SK-N-SH (cell line): ENCODE measurements at regions not wholly inside any gene's neighbourhood (a gene's known extent, or its start where the extent isn't known, plus 50 kb on each side); places are given as distances from the start of the nearest gene placed in this dataset.

Source experiments
- CTCF ChIA-PET: fragments of 300-600, 350-600 bp; formaldehyde crosslinking; extraction: SDS; loops from one replicate; lab custom pipeline; 2021; lab: Yijun Ruan, JAX
- POLR2A ChIA-PET: fragments of 350-600 bp; sonication (Branson Sonifier 250); formaldehyde crosslinking; extraction: SDS; loops from one replicate; lab custom pipeline; 2020; ENCODE audit warnings: antibody characterized with exemption, inconsistent platforms; lab: Yijun Ruan, JAX
- DNase-seq: peaks from one replicate; pipeline ENCODE4 v3.0.0; 2012
- H2AFZ ChIP-seq: fragments of 200-600 bp; sonication (generic); 2 replicates; pipeline ENCODE4 v1.8.1; 2016; ENCODE audit warnings: antibody characterized with exemption, mild to moderate bottlenecking, low read depth
- H3F3A ChIP-seq: fragments of 200-600 bp; sonication (generic); replicated peaks from 2 replicates; pipeline ENCODE3; 2016; ENCODE audit warnings: antibody characterized with exemption, mild to moderate bottlenecking; ENCODE audit not compliant: insufficient read depth
- H3K27ac ChIP-seq, 2 experiments: fragments of 200-500 bp in 1 of 2; fragments of 200-600 bp in 1 of 2; sonication (Bioruptor generic) in 1 of 2; sonication (generic), shearing (Covaris generic) in 1 of 2; 2 replicates each; pipeline versions ENCODE4 v1.5.1 to v1.6.1; 2014 to 2016; ENCODE audit warnings: low read depth in 2 of 2, inconsistent platforms in 1 of 2, low read length in 1 of 2, mild to moderate bottlenecking in 1 of 2, mixed read lengths in 1 of 2
- H3K27me3 ChIP-seq: fragments of 200-600 bp; sonication (generic), shearing (Covaris generic); 2 replicates; pipeline ENCODE4 v1.6.1; 2016; ENCODE audit warnings: mixed run types; ENCODE audit not compliant: insufficient read depth
- H3K36me3 ChIP-seq, 2 experiments: fragments of 200-500 bp in 1 of 2; fragments of 200-600 bp in 1 of 2; sonication (Bioruptor generic) in 1 of 2; sonication (generic) in 1 of 2; replicated peaks in 1 of 2; 2 replicates each; pipeline versions ENCODE3 to v1.5.1; 2014 to 2016; ENCODE audit warnings: low read length in 1 of 2, mild to moderate bottlenecking in 1 of 2; ENCODE audit not compliant: insufficient read depth in 2 of 2, control insufficient read depth in 1 of 2
- H3K4me1 ChIP-seq, 2 experiments: fragments of 200-500 bp in 1 of 2; fragments of 200-600 bp in 1 of 2; sonication (Bioruptor generic) in 1 of 2; sonication (generic), shearing (Covaris generic) in 1 of 2; 2 replicates each; pipeline versions ENCODE4 v1.5.1 to v1.6.1; 2014 to 2016; ENCODE audit warnings: low read depth in 1 of 2, low read length in 1 of 2, mixed run types in 1 of 2; ENCODE audit not compliant: insufficient read depth in 2 of 2, control insufficient read depth in 1 of 2
- H3K4me2 ChIP-seq: fragments of 200-600 bp; sonication (generic), shearing (Covaris generic); 2 replicates; pipeline ENCODE4 v1.6.1; 2017; ENCODE audit warnings: mixed run types
- H3K4me3 ChIP-seq, 2 experiments: fragments of 200-500 bp in 1 of 2; fragments of 200-600 bp in 1 of 2; sonication (Bioruptor generic) in 1 of 2; sonication (generic), shearing (Covaris generic) in 1 of 2; 2 replicates each; pipeline versions ENCODE4 v1.5.1 to v1.8.1; 2014 to 2016; ENCODE audit warnings: low read depth in 2 of 2, inconsistent platforms in 1 of 2, low read length in 1 of 2, mild to moderate bottlenecking in 1 of 2, mixed read lengths in 1 of 2, moderate library complexity in 1 of 2
- H3K79me2 ChIP-seq: fragments of 200-600 bp; sonication (generic); 2 replicates; pipeline ENCODE4 v1.8.1; 2017; ENCODE audit warnings: mild to moderate bottlenecking; ENCODE audit not compliant: insufficient read depth
- H3K9ac ChIP-seq: fragments of 200-600 bp; sonication (generic); 2 replicates; pipeline ENCODE4 v1.6.1; 2017; ENCODE audit warnings: mixed run types
- H3K9me2 ChIP-seq: fragments of 200-600 bp; sonication (generic); 2 replicates; pipeline ENCODE4 v1.6.1; 2017; ENCODE audit warnings: mixed run types
- H3K9me3 ChIP-seq: fragments of 200-600 bp; sonication (generic); 2 replicates; pipeline ENCODE4 v1.6.1; 2017; ENCODE audit warnings: mixed run types, mild to moderate bottlenecking, moderate library complexity
- H4K20me1 ChIP-seq: fragments of 200-600 bp; sonication (generic); 2 replicates; pipeline ENCODE4 v1.6.1; 2017; ENCODE audit warnings: mild to moderate bottlenecking, mixed run types; ENCODE audit not compliant: insufficient read depth
- CTCF ChIP-seq: fragments of 200-600 bp; sonication (generic); IDR thresholded peaks from 2 replicates; pipeline ENCODE4 v1.6.1; 2017; ENCODE audit warnings: antibody characterized with exemption, mild to moderate bottlenecking, moderate library complexity
- EP300 ChIP-seq, 2 experiments: IDR thresholded peaks; 2 replicates each; pipeline versions ENCODE4 v1.4.0 to v1.6.1; 2012; ENCODE audit warnings: borderline replicate concordance in 1 of 2, low read depth in 1 of 2, low read length in 1 of 2
- EZH2phosphoT487 ChIP-seq: fragments of 200-600 bp; sonication (generic); IDR thresholded peaks from 2 replicates; pipeline ENCODE4 v1.6.1; 2017; ENCODE audit warnings: low read depth, mixed run types, mild to moderate bottlenecking, antibody characterized with exemption, moderate library complexity, borderline replicate concordance
- GABPA ChIP-seq: IDR thresholded peaks from 2 replicates; pipeline ENCODE4 v1.4.0; 2012; ENCODE audit warnings: low read depth, mild to moderate bottlenecking
- GATA2 ChIP-seq: sonication (generic); formaldehyde crosslinking; IDR thresholded peaks from 2 replicates; pipeline ENCODE4 v1.5.0; 2020; ENCODE audit warnings: mild to moderate bottlenecking, missing genetic modification reagents
- JUND ChIP-seq: IDR thresholded peaks from 2 replicates; pipeline ENCODE4 v1.4.0; 2012
- NFIC ChIP-seq: IDR thresholded peaks from 2 replicates; pipeline ENCODE4 v1.4.0; 2012; ENCODE audit warnings: borderline replicate concordance
- NRF1 ChIP-seq: IDR thresholded peaks from 2 replicates; pipeline ENCODE4 v1.6.1; 2012; ENCODE audit warnings: low read depth, mild to moderate bottlenecking, low read length
- PBX3 ChIP-seq: IDR thresholded peaks from 2 replicates; pipeline ENCODE4; 2012
- POLR2AphosphoS5 ChIP-seq: IDR thresholded peaks from 2 replicates; pipeline ENCODE4 v1.6.1; 2012; ENCODE audit warnings: low read depth, low read length
- RAD21 ChIP-seq: IDR thresholded peaks from 2 replicates; pipeline ENCODE4 v1.6.1; 2012; ENCODE audit warnings: mild to moderate bottlenecking, low read length
- REST ChIP-seq: IDR thresholded peaks from 2 replicates; pipeline ENCODE4 v1.6.1; 2012; ENCODE audit warnings: mild to moderate bottlenecking, low read depth, low read length, moderate library complexity
- RFX5 ChIP-seq: IDR thresholded peaks from 2 replicates; pipeline ENCODE4 v1.6.1; 2012; ENCODE audit warnings: mild to moderate bottlenecking, improper control_type of control experiment, low read length
- SIN3A ChIP-seq: IDR thresholded peaks from 2 replicates; pipeline ENCODE4 v1.6.1; 2012; ENCODE audit warnings: low read depth, mild to moderate bottlenecking, low read length, moderate library complexity, borderline replicate concordance
- SMC3 ChIP-seq: IDR thresholded peaks from 2 replicates; pipeline ENCODE4 v1.6.1; 2012; ENCODE audit warnings: low read depth, low read length, improper control_type of control experiment
- TCF12 ChIP-seq: IDR thresholded peaks from 2 replicates; pipeline ENCODE4 v1.4.0; 2012
- WGBS: methylation state at CpG from one replicate; pipeline ENCODE4 v1.1.6; 2017; ENCODE audit warnings: low lambda C conversion rate; 5-methylcytosine and 5-hydroxymethylcytosine counted together
- TF ChIP-seq, protein P1 (sequence below): fragments of 150-350 bp; IDR thresholded peaks from 2 replicates; pipeline ENCODE4 v1.6.1; 2016; ENCODE audit warnings: mild to moderate bottlenecking, low read depth, low read length
- TF ChIP-seq, protein P2 (sequence below): IDR thresholded peaks from 2 replicates; pipeline ENCODE4 v1.4.0; 2012; ENCODE audit warnings: low read depth, borderline replicate concordance

DNA sequence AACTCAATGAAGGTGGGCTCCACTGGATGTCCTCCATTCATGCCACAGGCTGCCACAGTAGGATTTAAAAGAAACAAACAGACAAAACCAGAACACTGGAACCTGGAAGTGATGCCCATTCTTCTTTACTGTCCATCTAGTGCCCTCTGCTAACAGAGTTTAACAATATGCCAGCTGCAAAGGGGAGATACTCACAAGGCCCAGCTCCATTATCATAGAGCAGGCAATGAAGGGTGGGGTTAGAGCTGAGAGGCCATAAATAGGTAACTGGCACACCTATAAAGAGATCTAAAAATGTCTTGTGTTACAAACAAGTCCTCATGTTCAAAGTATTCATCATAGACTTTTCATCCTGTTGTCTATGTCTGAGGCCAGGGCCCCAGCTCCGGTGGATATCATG lies 75.6 kb downstream of the SOD2 start:
- Histone ChIP-seq H4K20me1 (no peaks in the 10 kb centered on the region), H3K9ac (no peak overlapping the region), H3K9me2 (no peaks in the 10 kb centered on the region), H3K4me2 (no peak overlapping the region), H3K4me1 (no peaks in the 10 kb centered on the region), H3K9me3 (no peaks in the 10 kb centered on the region), H2AFZ (no peak overlapping the region), H3K79me2 (no peaks in the 10 kb centered on the region), H3F3A (no peaks in the 10 kb centered on the region), H3K27ac (no peak overlapping the region), H3K36me3 (no peaks in the 10 kb centered on the region), H3K27me3 (no peaks in the 10 kb centered on the region), H3K4me3 (no peak overlapping the region)
- POLR2A ChIA-PET = no interaction called here
- CTCF ChIA-PET = interaction anchor here (0.7 to 1.4 kb wide), 2 partner anchors 16 to 296 kb away, joined by 3 read pairs; no protein-coding TSS in a partner anchor
- DNase-seq = no peak
- TF ChIP-seq, protein P1, sequence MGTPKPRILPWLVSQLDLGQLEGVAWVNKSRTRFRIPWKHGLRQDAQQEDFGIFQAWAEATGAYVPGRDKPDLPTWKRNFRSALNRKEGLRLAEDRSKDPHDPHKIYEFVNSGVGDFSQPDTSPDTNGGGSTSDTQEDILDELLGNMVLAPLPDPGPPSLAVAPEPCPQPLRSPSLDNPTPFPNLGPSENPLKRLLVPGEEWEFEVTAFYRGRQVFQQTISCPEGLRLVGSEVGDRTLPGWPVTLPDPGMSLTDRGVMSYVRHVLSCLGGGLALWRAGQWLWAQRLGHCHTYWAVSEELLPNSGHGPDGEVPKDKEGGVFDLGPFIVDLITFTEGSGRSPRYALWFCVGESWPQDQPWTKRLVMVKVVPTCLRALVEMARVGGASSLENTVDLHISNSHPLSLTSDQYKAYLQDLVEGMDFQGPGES = no peak
- TF ChIP-seq NRF1 (no peak), REST (no peak), EZH2phosphoT487 (no peak), POLR2AphosphoS5 (no peak), JUND (no peak), RAD21 (no peak), NFIC (no peak), SMC3 (no peak), GATA2 (no peak), CTCF (no peak), RFX5 (no peak), EP300 (IDR thresholded peaks at IDR 0.05; ENCODE audit: borderline replicate concordance in 1 of 2, low read depth in 1 of 2, low read length in 1 of 2) (no peak), PBX3 (no peak), SIN3A (no peak), GABPA (no peak), TCF12 (no peak)
- TF ChIP-seq, protein P2, sequence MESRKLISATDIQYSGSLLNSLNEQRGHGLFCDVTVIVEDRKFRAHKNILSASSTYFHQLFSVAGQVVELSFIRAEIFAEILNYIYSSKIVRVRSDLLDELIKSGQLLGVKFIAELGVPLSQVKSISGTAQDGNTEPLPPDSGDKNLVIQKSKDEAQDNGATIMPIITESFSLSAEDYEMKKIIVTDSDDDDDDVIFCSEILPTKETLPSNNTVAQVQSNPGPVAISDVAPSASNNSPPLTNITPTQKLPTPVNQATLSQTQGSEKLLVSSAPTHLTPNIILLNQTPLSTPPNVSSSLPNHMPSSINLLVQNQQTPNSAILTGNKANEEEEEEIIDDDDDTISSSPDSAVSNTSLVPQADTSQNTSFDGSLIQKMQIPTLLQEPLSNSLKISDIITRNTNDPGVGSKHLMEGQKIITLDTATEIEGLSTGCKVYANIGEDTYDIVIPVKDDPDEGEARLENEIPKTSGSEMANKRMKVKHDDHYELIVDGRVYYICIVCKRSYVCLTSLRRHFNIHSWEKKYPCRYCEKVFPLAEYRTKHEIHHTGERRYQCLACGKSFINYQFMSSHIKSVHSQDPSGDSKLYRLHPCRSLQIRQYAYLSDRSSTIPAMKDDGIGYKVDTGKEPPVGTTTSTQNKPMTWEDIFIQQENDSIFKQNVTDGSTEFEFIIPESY = no peak
- WGBS = 14% methylated on average over 1 of the region's 1 CpG
